ENCODE measurements at regions not wholly inside any gene's neighbourhood (a gene's known extent, or its start where the extent isn't known, plus 50 kb on each side); places are given as distances from the start of the nearest gene placed in this dataset.

- TF ChIP-seq, protein P1, sequence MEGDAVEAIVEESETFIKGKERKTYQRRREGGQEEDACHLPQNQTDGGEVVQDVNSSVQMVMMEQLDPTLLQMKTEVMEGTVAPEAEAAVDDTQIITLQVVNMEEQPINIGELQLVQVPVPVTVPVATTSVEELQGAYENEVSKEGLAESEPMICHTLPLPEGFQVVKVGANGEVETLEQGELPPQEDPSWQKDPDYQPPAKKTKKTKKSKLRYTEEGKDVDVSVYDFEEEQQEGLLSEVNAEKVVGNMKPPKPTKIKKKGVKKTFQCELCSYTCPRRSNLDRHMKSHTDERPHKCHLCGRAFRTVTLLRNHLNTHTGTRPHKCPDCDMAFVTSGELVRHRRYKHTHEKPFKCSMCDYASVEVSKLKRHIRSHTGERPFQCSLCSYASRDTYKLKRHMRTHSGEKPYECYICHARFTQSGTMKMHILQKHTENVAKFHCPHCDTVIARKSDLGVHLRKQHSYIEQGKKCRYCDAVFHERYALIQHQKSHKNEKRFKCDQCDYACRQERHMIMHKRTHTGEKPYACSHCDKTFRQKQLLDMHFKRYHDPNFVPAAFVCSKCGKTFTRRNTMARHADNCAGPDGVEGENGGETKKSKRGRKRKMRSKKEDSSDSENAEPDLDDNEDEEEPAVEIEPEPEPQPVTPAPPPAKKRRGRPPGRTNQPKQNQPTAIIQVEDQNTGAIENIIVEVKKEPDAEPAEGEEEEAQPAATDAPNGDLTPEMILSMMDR (IDR thresholded peaks at IDR 0.05), result no peak
- TF ChIP-seq POLR2AphosphoS5 (IDR thresholded peaks at IDR 0.05), result no peak
Measured at GRCh38 chr4:117588771-117589170, 445.5 kb upstream of the NDST3 start.

Measured in gastroesophageal sphincter (tissue), 3 donors.